HAP-1 (cell line): ENCODE measurements at regions not wholly inside any gene's neighbourhood (a gene's known extent, or its start where the extent isn't known, plus 50 kb on each side); places are given as distances from the start of the nearest gene placed in this dataset.
"Not testable (repeated sequence)": the region's sequence is repeated elsewhere in the genome, so short reads cannot be mapped to it uniquely, and the experiment has no call there.

Experiments
- DNase-seq, 2 experiments: peaks; one replicate each; pipeline ENCODE4 v3.0.0-alpha.2; 2016 to 2020; ENCODE audit warnings: low spot score in 2 of 2
- H3K27me3 ChIP-seq: fragments of 250-450 bp; sonication (Bioruptor Pico); 2 replicates; pipeline ENCODE4 v1.5.1; 2020; ENCODE audit warnings: low read depth, mild to moderate bottlenecking, moderate library complexity
- H3K36me3 ChIP-seq: fragments of 250-450 bp; sonication (Bioruptor Pico); replicated peaks from 2 replicates; pipeline ENCODE4 v1.5.1; 2020; ENCODE audit warnings: mild to moderate bottlenecking
- H3K4me1 ChIP-seq: fragments of 250-450 bp; sonication (Bioruptor Pico); 2 replicates; pipeline ENCODE4 v1.5.1; 2020; ENCODE audit warnings: mild to moderate bottlenecking
- H3K4me3 ChIP-seq: fragments of 250-450 bp; sonication (Bioruptor Pico); 2 replicates; pipeline ENCODE4 v1.5.1; 2020; ENCODE audit warnings: mild to moderate bottlenecking, moderate library complexity
- H3K9me3 ChIP-seq: fragments of 250-450 bp; sonication (Bioruptor Pico); 2 replicates; pipeline ENCODE4 v1.5.1; 2020; ENCODE audit warnings: mild to moderate bottlenecking, moderate library complexity
- in situ Hi-C: fragments of 300-500 bp; cut with MboI; formaldehyde crosslinking; loops from 3 replicates; pipeline ENCODE4 v1.14.3; 2020; ENCODE audit warnings: low sequenced_read_pairs, inconsistent platforms, mixed read lengths

- no peak for DNase-seq
- H3K27me3 ChIP-seq = no peaks in the 10 kb centered on the region
- H3K4me3 ChIP-seq = no peak overlapping the region
- in situ Hi-C loops = no loop called here
- peaks cover 10% of the 10 kb centered on the region for H3K9me3 ChIP-seq
- no peaks in the 10 kb centered on the region for H3K36me3 ChIP-seq
- no peaks in the 10 kb centered on the region for H3K4me1 ChIP-seq
Measured at GRCh38 chr2:16067037-16067406, 126.7 kb downstream of the MYCN start.

- Histone ChIP-seq H3K27me3 (no peaks in the 10 kb centered on the region), H3K9me3 (peaks cover 10% of the 10 kb centered on the region), H3K36me3 (no peaks in the 10 kb centered on the region), H3K4me1 (no peaks in the 10 kb centered on the region), H3K4me3 (no peak overlapping the region)
- in situ Hi-C loops = no loop called here
- DNase-seq = no peak
Measured at GRCh38 chr2:16066261-16067036, 126.1 kb downstream of the MYCN start.

- H3K36me3 ChIP-seq, H3K4me1 ChIP-seq, DNase-seq, H3K4me3 ChIP-seq, H3K9me3 ChIP-seq, H3K27me3 ChIP-seq, in situ Hi-C loops: not testable (repeated sequence)
Measured at GRCh38 chr2:16065272-16066069, 125.1 kb downstream of the MYCN start.

- Histone ChIP-seq H3K4me1 (no peaks in the 10 kb centered on the region), H3K4me3 (no peak overlapping the region), H3K9me3 (peaks cover 10% of the 10 kb centered on the region), H3K27me3 (no peaks in the 10 kb centered on the region), H3K36me3 (no peaks in the 10 kb centered on the region)
- in situ Hi-C loops = no loop called here
- no peak for DNase-seq
Measured at GRCh38 chr2:16064745-16065144, 124.4 kb downstream of the MYCN start.

DNA sequence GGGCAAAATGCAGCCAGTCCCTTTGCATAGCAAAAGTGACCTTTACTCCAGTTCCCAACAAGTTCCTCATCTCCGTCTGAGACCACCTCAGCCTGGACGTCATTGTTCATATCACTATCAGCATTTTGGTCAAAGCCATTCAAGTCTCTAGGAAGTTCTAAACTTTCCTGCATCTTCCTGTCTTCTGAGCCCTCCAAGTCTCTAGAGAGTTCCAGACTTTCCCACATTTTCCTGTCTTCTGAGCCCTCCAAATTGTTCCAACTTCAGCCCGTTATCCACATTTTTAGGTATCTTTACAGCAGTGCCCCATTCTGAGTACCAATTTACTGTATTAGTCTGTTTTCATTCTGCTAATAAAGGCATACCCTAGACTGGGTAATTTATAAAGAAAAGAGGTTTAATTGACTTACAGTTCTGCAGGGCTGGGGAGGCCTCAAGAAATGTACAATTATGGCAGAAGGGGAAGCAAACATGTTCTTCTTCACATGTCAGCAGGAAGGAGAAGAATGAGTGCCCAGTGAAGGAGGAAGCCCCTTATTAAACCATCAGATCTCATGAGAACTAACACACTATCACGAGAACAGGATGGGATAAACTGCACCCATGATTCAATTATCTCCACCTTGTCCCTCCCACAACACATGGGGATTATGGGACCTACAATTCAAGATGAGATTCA lies 123.7 kb downstream of the MYCN start:
- no peaks in the 10 kb centered on the region for H3K27me3 ChIP-seq
- H3K4me3 ChIP-seq = no peak overlapping the region
- in situ Hi-C loops = no loop called here
- no peak for DNase-seq
- H3K4me1 ChIP-seq = no peaks in the 10 kb centered on the region
- peaks cover 10% of the 10 kb centered on the region for H3K9me3 ChIP-seq
- H3K36me3 ChIP-seq = no peaks in the 10 kb centered on the region

DNA sequence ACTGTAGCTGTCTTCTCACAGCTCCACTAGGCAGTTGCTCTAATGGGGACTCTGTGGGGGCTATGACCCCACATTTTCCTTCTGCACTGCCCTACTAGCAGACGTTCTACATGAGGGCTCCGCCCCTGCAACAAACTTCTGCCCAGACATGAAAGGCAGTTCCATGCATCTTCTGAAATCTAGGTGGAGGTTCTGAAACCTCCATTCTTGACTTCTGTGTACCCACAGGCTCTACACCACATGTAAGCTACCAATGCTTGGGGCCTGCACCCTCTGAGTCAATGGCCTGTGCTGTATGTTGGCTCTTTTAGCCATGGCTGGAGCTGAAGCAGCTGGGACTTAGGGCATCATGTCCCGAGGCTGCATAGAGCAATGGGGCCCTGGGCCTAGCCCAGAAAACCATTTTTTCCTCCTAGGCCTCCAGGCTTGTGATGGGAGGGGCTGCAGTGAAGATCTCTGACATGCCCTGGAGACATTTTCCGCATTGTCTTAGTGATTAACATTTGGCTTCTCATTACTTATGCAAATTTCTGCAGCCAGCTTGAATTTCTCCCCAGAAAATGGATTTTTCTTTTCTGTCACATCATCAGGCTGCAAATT lies 123.0 kb downstream of the MYCN start:
- no peaks in the 10 kb centered on the region for H3K36me3 ChIP-seq
- H3K4me1 ChIP-seq = no peaks in the 10 kb centered on the region
- no peak for DNase-seq
- H3K27me3 ChIP-seq = no peaks in the 10 kb centered on the region
- H3K9me3 ChIP-seq = peaks cover 10% of the 10 kb centered on the region
- no peak overlapping the region for H3K4me3 ChIP-seq
- in situ Hi-C loops = no loop called here

- Histone ChIP-seq H3K4me3 (no peak overlapping the region), H3K27me3 (no peaks in the 10 kb centered on the region), H3K4me1 (no peaks in the 10 kb centered on the region), H3K9me3 (peaks cover 10% of the 10 kb centered on the region), H3K36me3 (no peaks in the 10 kb centered on the region)
- in situ Hi-C loops = no loop called here
- no peak for DNase-seq
Measured at GRCh38 chr2:16062471-16063250, 122.3 kb downstream of the MYCN start.

DNA sequence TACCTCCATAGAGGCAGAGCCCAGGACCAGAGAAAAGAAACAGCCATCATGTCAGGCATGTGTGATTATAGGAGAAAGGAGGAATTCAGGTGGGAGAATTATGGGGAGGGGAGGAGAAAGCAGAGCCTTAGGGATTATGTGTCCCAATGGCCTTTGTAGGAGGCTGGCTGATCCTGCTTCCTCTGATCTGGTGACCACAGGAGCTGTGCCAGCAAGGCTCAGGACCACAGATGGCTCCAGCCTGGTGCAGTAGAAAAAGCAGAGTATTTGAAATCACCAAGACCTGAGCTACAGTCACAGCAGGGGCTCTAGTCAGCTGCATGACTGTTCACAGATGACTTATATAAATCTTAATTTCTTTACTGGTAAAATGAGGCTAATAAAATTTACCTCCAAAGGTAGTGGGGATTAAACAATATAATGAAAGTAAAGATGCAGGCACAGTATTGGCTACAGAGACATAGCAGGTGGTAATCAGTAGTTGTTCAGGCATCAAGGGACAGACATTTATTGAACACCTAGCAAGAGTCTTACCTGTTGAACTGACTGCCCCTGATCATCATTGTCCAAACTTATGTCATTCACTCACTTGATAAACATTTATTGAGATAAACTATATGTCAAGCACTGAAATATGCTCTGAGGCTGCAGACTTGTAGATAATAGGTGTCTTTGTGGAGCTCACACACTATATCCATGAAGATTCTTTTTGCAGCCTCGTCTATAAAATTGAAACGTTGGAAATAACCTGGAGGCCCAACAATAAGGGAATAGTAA lies 121.3 kb downstream of the MYCN start:
- Histone ChIP-seq H3K4me1 (no peaks in the 10 kb centered on the region), H3K9me3 (peaks cover 10% of the 10 kb centered on the region), H3K27me3 (no peaks in the 10 kb centered on the region), H3K4me3 (no peak overlapping the region), H3K36me3 (no peaks in the 10 kb centered on the region)
- in situ Hi-C loops = no loop called here
- no peak for DNase-seq

DNA sequence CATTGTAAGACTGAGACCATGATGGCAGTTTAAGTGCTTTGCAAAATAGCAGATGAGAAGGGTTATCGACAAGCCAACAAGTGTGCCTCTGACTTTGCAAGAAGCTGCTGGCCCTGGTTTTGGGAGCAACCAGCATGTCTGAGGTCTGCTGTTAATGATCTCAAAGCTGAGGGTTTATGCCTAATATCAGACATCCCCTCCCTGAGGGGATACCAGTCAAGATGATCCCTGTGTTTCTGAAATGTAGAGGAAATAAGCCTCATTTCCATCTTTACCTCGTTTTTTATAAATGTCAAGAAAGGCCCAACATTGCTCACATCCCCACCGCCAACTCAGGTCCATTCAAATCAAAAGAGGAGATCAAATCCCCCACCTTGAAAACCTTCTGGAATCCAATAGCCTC lies 120.6 kb downstream of the MYCN start:
- DNase-seq = no peak
- Histone ChIP-seq H3K36me3 (no peaks in the 10 kb centered on the region), H3K9me3 (peaks cover 10% of the 10 kb centered on the region), H3K27me3 (no peaks in the 10 kb centered on the region), H3K4me3 (no peak overlapping the region), H3K4me1 (no peaks in the 10 kb centered on the region)
- in situ Hi-C loops = no loop called here

- H3K4me1 ChIP-seq = no peaks in the 10 kb centered on the region
- in situ Hi-C loops = no loop called here
Measured at GRCh38 chr2:16060125-16060935, 120.0 kb downstream of the MYCN start.

DNA sequence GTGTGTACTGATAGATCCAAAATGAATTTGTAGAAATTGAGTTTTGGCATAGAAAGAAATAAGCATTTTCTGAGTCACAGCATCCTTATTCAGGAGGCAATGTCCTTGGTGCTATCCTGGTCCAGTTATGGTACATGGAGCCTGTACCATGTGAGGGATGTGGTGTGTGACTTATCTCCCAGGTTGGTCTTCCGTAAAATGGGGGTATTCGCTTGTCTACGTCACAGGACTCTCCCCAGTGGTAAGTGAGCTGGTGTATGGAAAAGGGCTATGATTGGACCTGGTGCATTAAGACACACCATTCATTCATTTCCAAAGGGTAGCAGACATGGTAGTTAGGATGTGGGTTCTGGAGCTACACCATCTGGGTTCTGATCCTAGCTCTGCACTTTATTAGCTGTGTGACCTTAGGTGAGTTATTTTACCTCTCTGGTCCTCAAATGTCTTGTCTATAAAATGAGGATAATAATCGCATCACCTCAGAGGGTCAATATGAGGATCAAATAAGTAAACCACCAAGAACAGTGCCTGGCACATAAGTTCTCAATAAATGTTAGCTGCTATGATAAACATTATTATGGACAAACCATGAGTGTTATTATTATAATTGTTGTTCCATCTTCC lies 119.2 kb downstream of the MYCN start:
- no peak for DNase-seq
- H3K9me3 ChIP-seq = peaks cover 10% of the 10 kb centered on the region
- no peaks in the 10 kb centered on the region for H3K4me1 ChIP-seq
- H3K27me3 ChIP-seq = no peaks in the 10 kb centered on the region
- in situ Hi-C loops = no loop called here
- no peaks in the 10 kb centered on the region for H3K36me3 ChIP-seq
- H3K4me3 ChIP-seq = no peak overlapping the region

More at GRCh38 chr2:16060125-16060935, 120.0 kb downstream of the MYCN start:
- no peak for DNase-seq
- Histone ChIP-seq H3K4me3 (no peak overlapping the region), H3K27me3 (no peaks in the 10 kb centered on the region), H3K9me3 (peaks cover 10% of the 10 kb centered on the region), H3K36me3 (no peaks in the 10 kb centered on the region)
